ENCODE measurements at regions not wholly inside any gene's neighbourhood (a gene's known extent, or its start where the extent isn't known, plus 50 kb on each side); places are given as distances from the start of the nearest gene placed in this dataset.
"Not testable (repeated sequence)": the region's sequence is repeated elsewhere in the genome, so short reads cannot be mapped to it uniquely, and the experiment has no call there.

- H4K20me1 ChIP-seq (ENCODE audit: insufficient read depth, low read length) = no peaks in the 10 kb centered on the region
- no peaks in the 10 kb centered on the region for H3K36me3 ChIP-seq (ENCODE audit: insufficient read depth, low read length)
- H3K27me3 ChIP-seq (ENCODE audit: insufficient read depth, low read length) = no peaks in the 10 kb centered on the region
- no peaks in the 10 kb centered on the region for H3F3A ChIP-seq (ENCODE audit: insufficient read depth, low read length)
- TF ChIP-seq EZH2 (IDR thresholded peaks at IDR 0.05; ENCODE audit: borderline replicate concordance, low read length) (no peak), CTCF (IDR thresholded peaks at IDR 0.05; ENCODE audit: low read length) (no peak)
- no peak overlapping the region for H3K4me3 ChIP-seq (ENCODE audit: low read depth, low read length, poor library complexity, severe bottlenecking)
- H3K79me2 ChIP-seq (ENCODE audit: insufficient read depth, low read length) = no peaks in the 10 kb centered on the region
- no peak overlapping the region for H3K4me2 ChIP-seq (ENCODE audit: low read length)
- no peaks in the 10 kb centered on the region for H3K9me3 ChIP-seq (ENCODE audit: low read length)
- no peaks in the 10 kb centered on the region for H3K4me1 ChIP-seq (ENCODE audit: insufficient read depth, low read length, severe bottlenecking)
- H3K27ac ChIP-seq (ENCODE audit: low read depth, low read length, poor library complexity, severe bottlenecking) = no peak overlapping the region
- no peak overlapping the region for H3K9ac ChIP-seq (ENCODE audit: low read length)
- H3K9me2 ChIP-seq (ENCODE audit: low read depth, low read length) = no peaks in the 10 kb centered on the region
- no peak overlapping the region for H2AFZ ChIP-seq (ENCODE audit: low read length)
Measured at GRCh38 chr1:119266386-119266785, 102.2 kb upstream of the HAO2 start.

GRCh38 chr1:119266858-119267257, 101.7 kb upstream of the HAO2 start:
- Histone ChIP-seq H3K27ac (ENCODE audit: low read depth, low read length, poor library complexity, severe bottlenecking) (no peak overlapping the region), H3K4me1 (ENCODE audit: insufficient read depth, low read length, severe bottlenecking) (no peaks in the 10 kb centered on the region), H3K4me2 (ENCODE audit: low read length) (no peak overlapping the region), H2AFZ (ENCODE audit: low read length) (no peak overlapping the region), H3F3A (ENCODE audit: insufficient read depth, low read length) (no peaks in the 10 kb centered on the region), H3K27me3 (ENCODE audit: insufficient read depth, low read length) (no peaks in the 10 kb centered on the region), H3K36me3 (ENCODE audit: insufficient read depth, low read length) (no peaks in the 10 kb centered on the region), H3K79me2 (ENCODE audit: insufficient read depth, low read length) (no peaks in the 10 kb centered on the region), H3K9me2 (ENCODE audit: low read depth, low read length) (no peaks in the 10 kb centered on the region), H3K9me3 (ENCODE audit: low read length) (no peaks in the 10 kb centered on the region), H4K20me1 (ENCODE audit: insufficient read depth, low read length) (no peaks in the 10 kb centered on the region), H3K4me3 (ENCODE audit: low read depth, low read length, poor library complexity, severe bottlenecking) (no peak overlapping the region), H3K9ac (ENCODE audit: low read length) (no peak overlapping the region)
- TF ChIP-seq EZH2 (IDR thresholded peaks at IDR 0.05; ENCODE audit: borderline replicate concordance, low read length) (no peak), CTCF (IDR thresholded peaks at IDR 0.05; ENCODE audit: low read length) (no peak)

GRCh38 chr1:119267288-119267687, 101.3 kb upstream of the HAO2 start:
- not testable (repeated sequence) for H4K20me1 ChIP-seq (ENCODE audit: insufficient read depth, low read length); H3K27me3 ChIP-seq (ENCODE audit: insufficient read depth, low read length); H3K9me2 ChIP-seq (ENCODE audit: low read depth, low read length); H3K4me1 ChIP-seq (ENCODE audit: insufficient read depth, low read length, severe bottlenecking); H2AFZ ChIP-seq (ENCODE audit: low read length); H3K9ac ChIP-seq (ENCODE audit: low read length); H3K9me3 ChIP-seq (ENCODE audit: low read length); H3F3A ChIP-seq (ENCODE audit: insufficient read depth, low read length); H3K79me2 ChIP-seq (ENCODE audit: insufficient read depth, low read length); H3K36me3 ChIP-seq (ENCODE audit: insufficient read depth, low read length); H3K4me2 ChIP-seq (ENCODE audit: low read length); H3K27ac ChIP-seq (ENCODE audit: low read depth, low read length, poor library complexity, severe bottlenecking); H3K4me3 ChIP-seq (ENCODE audit: low read depth, low read length, poor library complexity, severe bottlenecking)

- TF ChIP-seq EZH2 (IDR thresholded peaks at IDR 0.05; ENCODE audit: borderline replicate concordance, low read length) (no peak), CTCF (IDR thresholded peaks at IDR 0.05; ENCODE audit: low read length) (no peak)
- Histone ChIP-seq H3K79me2 (ENCODE audit: insufficient read depth, low read length) (no peaks in the 10 kb centered on the region), H3K9ac (ENCODE audit: low read length) (no peak overlapping the region), H3K4me2 (ENCODE audit: low read length) (no peak overlapping the region), H2AFZ (ENCODE audit: low read length) (no peak overlapping the region), H3K27me3 (ENCODE audit: insufficient read depth, low read length) (no peaks in the 10 kb centered on the region), H3K9me3 (ENCODE audit: low read length) (no peaks in the 10 kb centered on the region), H3F3A (ENCODE audit: insufficient read depth, low read length) (no peaks in the 10 kb centered on the region), H4K20me1 (ENCODE audit: insufficient read depth, low read length) (no peaks in the 10 kb centered on the region), H3K36me3 (ENCODE audit: insufficient read depth, low read length) (no peaks in the 10 kb centered on the region), H3K9me2 (ENCODE audit: low read depth, low read length) (no peaks in the 10 kb centered on the region), H3K27ac (ENCODE audit: low read depth, low read length, poor library complexity, severe bottlenecking) (no peak overlapping the region), H3K4me1 (ENCODE audit: insufficient read depth, low read length, severe bottlenecking) (no peaks in the 10 kb centered on the region), H3K4me3 (ENCODE audit: low read depth, low read length, poor library complexity, severe bottlenecking) (no peak overlapping the region)
Measured at GRCh38 chr1:119268879-119269278, 99.7 kb upstream of the HAO2 start.
